Skin epidermis (tissue), 12 donors: ENCODE measurements at regions not wholly inside any gene's neighbourhood (a gene's known extent, or its start where the extent isn't known, plus 50 kb on each side); places are given as distances from the start of the nearest gene placed in this dataset.
"Not testable (repeated sequence)": the region's sequence is repeated elsewhere in the genome, so short reads cannot be mapped to it uniquely, and the experiment has no call there.

Experiments used
- H3K27ac ChIP-seq, 21 experiments: fragments of 200-600 bp; sonication (generic) in 11 of 21; one replicate each; pipeline ENCODE4 v1.5.0; 2020; ENCODE audit warnings: mild to moderate bottlenecking in 3 of 21, inconsistent platforms in 2 of 21, moderate library complexity in 2 of 21
- H3K4me3 ChIP-seq, 7 experiments: fragments of 200-600 bp; sonication (generic) in 2 of 7; one replicate each; pipeline ENCODE4 v1.5.0; 2020; ENCODE audit warnings: inconsistent platforms in 2 of 7, mild to moderate bottlenecking in 2 of 7, moderate library complexity in 1 of 7

DNA sequence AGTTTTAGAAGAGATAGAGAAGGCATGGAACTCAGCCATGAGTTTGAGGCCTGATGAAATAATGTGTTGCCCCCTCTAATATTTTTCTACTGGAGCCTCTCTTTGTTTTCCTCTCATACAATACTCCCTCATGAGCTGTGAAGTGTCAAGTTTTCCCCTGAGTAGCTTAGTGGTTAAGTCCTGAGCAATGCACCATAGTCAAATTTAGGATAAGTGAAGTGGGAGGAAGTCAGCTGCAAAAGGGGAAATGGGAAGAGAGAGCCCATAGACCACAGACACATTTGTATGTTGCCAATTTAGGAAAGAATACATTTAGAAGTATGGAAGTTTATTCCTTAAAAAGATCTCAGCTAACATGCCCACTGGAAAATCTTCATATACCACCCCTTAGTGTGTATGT, 171.5 kb upstream of the NREP start:
- no peak overlapping the region for H3K4me3 ChIP-seq
- H3K27ac ChIP-seq: peak overlapping the region in 2 of 21 experiments; percentile 1 to 2

GRCh38 chr5:111927191-111927590, 170.2 kb upstream of the NREP start:
- no peak overlapping the region for H3K27ac ChIP-seq
- no peak overlapping the region for H3K4me3 ChIP-seq

GRCh38 chr5:111926026-111926425, 169.0 kb upstream of the NREP start:
- Histone ChIP-seq H3K27ac (no peak overlapping the region), H3K4me3 (no peak overlapping the region)

GRCh38 chr5:111922344-111922743, 165.3 kb upstream of the NREP start:
- Histone ChIP-seq H3K27ac (no peak overlapping the region), H3K4me3 (no peak overlapping the region)

GRCh38 chr5:111921691-111922090, 164.7 kb upstream of the NREP start:
- H3K27ac ChIP-seq, H3K4me3 ChIP-seq: not testable (repeated sequence)

GRCh38 chr5:111914966-111915636, 158.1 kb upstream of the NREP start:
- no peak overlapping the region for H3K27ac ChIP-seq
- H3K4me3 ChIP-seq: no peak overlapping the region

DNA sequence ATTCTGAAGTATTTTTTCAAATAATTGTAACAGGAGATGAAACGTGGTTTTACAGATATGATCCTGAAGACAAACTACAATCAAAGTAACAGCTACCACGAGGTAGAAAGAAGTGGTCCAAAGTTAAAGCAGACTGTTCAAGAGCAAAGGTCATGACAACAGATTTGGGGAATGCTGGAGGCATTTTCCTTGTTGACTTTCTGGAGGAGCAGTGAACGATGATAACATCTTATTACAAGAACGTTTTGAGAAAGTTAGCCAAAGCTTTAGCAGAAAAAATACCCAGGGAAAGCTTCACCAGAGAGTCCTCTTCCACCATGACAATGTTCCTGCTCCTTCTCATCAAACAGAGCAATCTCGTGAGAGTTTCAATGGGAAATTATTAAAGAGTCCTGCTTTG, 145.4 kb upstream of the NREP start:
- H3K4me3 ChIP-seq: no peak overlapping the region
- no peak overlapping the region for H3K27ac ChIP-seq

- H3K4me3 ChIP-seq: no peak overlapping the region
- H3K27ac ChIP-seq: no peak overlapping the region
These were observed 144.3 kb upstream of the NREP start for GRCh38 chr5:111901296-111901695.

DNA sequence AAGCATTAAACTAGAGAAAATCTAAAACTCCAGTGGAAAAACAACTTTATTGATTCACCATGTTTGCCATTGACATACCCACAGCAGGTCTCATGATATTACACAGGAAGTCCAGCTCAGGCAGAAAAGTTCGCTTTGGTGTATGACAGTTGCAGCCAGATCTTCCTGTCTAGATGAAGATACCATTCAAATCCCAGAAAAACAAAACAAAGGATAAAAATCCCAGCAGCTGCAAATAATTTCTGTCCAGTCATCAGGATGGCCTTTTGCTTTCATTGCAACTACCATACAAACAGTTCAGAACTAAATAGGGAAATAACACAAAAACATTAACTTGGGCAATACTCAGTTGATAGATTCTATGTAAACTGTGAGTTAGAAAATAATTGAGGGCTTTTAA, 136.0 kb upstream of the NREP start:
- Histone ChIP-seq H3K4me3 (no peak overlapping the region), H3K27ac (peak overlapping the region in 6 of 21 experiments; percentile 4 to 31 (median 10))

- Histone ChIP-seq H3K4me3 (no peak overlapping the region), H3K27ac (no peak overlapping the region)
These were observed 130.7 kb upstream of the NREP start for GRCh38 chr5:111887706-111888105.

DNA sequence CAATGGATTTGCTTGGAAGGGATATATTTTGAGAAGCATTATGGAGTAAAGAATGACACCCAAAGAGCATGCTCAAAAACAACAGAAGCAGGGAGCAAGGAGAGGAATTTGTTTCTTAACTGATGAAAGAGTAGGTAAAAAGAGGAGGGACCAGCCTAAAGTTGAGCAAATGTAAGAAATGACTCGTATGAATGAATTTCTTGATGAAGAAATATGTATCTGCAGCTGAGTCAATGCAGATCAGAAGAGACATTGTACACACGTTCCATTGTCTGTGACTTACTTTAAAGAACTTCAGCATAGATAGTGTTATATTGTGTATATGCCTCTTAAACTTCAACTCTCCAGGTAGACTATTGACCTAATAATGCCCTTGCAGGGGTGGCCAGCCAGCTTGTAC, 112.7 kb upstream of the NREP start:
- Histone ChIP-seq H3K27ac (no peak overlapping the region), H3K4me3 (no peak overlapping the region)

DNA sequence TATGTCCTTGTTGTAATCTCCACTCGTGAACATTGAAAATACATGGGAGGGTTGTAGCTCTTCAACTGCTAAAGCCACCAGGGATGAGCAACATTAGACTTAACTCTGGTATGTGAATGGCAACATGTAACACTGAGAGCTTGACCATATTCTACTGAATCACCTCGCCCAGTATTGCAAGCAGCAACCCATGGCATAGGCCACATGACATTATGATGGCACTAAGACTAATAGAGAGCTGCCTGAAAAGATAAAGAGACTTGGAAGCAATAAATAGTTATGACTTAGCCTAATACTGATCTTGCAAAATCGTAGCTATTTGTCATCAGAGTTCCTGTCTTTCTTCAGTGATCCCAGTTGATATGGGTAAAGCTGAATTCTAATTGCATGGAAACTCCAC, 108.4 kb upstream of the NREP start:
- H3K27ac ChIP-seq: no peak overlapping the region
- H3K4me3 ChIP-seq: no peak overlapping the region

- no peak overlapping the region for H3K4me3 ChIP-seq
These were observed 106.8 kb upstream of the NREP start for GRCh38 chr5:111863801-111864200.

DNA sequence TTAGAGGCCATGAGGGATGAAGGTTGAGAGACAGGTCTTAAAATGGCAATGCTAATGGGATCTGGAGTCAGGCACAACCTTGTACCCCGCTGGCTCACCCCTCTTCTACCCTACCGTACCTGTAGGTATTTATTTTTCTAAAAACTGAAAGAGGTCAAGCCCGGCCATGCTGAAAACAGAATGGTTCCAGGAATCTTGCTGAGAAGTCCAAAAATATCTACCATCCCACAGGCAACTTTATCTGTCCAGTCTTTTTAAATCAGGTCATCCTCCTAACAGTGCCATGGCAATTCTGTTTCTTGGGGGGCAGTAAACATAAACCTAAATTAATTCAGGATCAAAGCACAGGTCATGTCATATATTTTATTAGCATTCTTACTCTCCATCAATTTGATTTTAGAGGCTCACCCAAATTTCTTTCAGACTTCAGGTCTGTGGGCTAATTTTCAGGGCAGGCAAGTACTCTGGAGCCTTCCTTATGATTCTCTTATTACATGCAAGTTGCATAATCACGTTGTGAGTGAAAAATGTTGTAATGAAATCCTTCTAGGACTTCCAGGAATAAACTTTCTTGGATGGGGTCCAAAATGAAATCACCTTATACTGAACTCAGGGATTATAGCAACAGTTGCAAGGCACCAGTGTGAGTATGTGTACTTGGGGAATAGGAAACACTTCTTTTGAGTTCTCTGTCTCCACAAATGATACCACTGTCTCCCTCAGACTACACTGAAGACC, 102.7 kb upstream of the NREP start:
- H3K27ac ChIP-seq: no peak overlapping the region

More at GRCh38 chr5:111863801-111864200, 106.8 kb upstream of the NREP start:
- no peak overlapping the region for H3K27ac ChIP-seq

DNA sequence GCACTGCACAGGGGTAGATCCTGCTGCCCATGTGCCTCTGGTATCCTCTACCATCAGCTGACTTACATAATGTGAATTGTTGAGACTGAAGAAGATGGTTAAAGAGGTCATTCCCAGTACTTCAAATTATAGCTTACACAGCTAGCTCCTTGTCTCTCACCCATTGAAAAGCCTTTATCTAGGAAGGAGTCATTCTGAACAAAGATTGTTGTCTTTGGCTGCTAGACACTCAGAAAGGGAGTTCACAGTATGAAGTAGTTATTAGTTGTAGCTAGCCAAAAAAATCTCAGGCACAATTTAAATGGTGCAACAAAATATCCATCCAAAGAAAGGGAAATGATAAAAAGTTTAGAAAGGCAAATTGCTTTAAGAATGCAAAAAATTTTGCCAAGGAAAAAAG, 102.0 kb upstream of the NREP start:
- no peak overlapping the region for H3K27ac ChIP-seq
- no peak overlapping the region for H3K4me3 ChIP-seq

More for the DNA sequence above, 102.7 kb upstream of the NREP start:
- no peak overlapping the region for H3K4me3 ChIP-seq

- Histone ChIP-seq H3K27ac (no peak overlapping the region), H3K4me3 (no peak overlapping the region)
These were observed 100.6 kb upstream of the NREP start for GRCh38 chr5:111857623-111858022.

DNA sequence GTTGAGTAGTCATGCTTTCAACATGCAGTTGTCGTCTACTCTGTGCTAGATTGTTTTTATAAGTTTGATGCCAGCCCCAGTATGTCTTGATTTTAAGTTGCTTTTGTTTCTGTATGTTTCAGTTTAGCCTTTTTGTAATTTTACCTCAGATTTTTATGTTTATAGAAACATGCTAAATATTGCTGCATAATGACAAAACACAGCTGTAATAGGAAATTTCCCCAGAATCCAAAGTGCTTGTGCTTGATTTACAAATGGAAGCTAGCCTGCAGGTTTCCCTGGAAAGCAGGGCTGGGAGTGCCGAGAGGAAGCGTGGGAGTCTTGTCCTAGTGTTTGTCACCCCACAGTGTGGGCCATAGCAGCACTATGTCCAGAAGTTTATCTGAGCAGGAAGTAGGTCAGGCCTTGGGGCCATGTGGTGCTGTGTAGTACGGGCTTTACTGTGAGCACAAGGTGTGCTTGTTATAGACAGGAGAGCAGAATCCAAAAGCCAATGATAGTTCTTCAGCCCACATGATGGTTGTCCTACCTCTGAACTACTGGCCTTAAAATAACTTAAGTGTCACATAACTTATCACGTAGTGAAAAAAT, 100.0 kb upstream of the NREP start:
- no peak overlapping the region for H3K4me3 ChIP-seq
- H3K27ac ChIP-seq: no peak overlapping the region

- Histone ChIP-seq H3K27ac (no peak overlapping the region), H3K4me3 (no peak overlapping the region)
These were observed 98.4 kb upstream of the NREP start for GRCh38 chr5:111855356-111855755.

- Histone ChIP-seq H3K27ac (no peak overlapping the region), H3K4me3 (no peak overlapping the region)
These were observed 97.2 kb upstream of the NREP start for GRCh38 chr5:111854186-111854585.

- Histone ChIP-seq H3K4me3 (no peak overlapping the region), H3K27ac (no peak overlapping the region)
These were observed 96.8 kb upstream of the NREP start for GRCh38 chr5:111853748-111854147.
